Activated CD4-positive, CD25-positive, alpha-beta regulatory T cell treated with anti-CD3 and anti-CD28 coated beads, Interleukin-2, amount 50 U/mL, for 24 hours (primary cell): ENCODE measurements at regions not wholly inside any gene's neighbourhood (a gene's known extent, or its start where the extent isn't known, plus 50 kb on each side); places are given as distances from the start of the nearest gene placed in this dataset.
"Not testable (repeated sequence)": the region's sequence is repeated elsewhere in the genome, so short reads cannot be mapped to it uniquely, and the experiment has no call there.

Experiments used
- ATAC-seq, 2 donors: fragments of 150-1000 bp; cut with Tn5 transposase; one replicate each; pipeline ENCODE4 v1.10.0; 2021; ENCODE audit warnings: mild to moderate bottlenecking in 1 of 2, moderate library complexity in 1 of 2

- ATAC-seq, result no peak
Measured at GRCh38 chr13:106090001-106090400, 445.5 kb downstream of the EFNB2 start.

- ATAC-seq, result no peak
Measured at GRCh38 chr13:106089261-106089980, 446.0 kb downstream of the EFNB2 start.

GRCh38 chr13:106088085-106088484 is 447.4 kb downstream of the EFNB2 start:
- ATAC-seq, result no peak

- no peak for ATAC-seq
Measured at GRCh38 chr13:106087201-106087600, 448.3 kb downstream of the EFNB2 start.

- no peak for ATAC-seq
Measured at GRCh38 chr13:106083620-106084350, 451.7 kb downstream of the EFNB2 start.

GRCh38 chr13:106081221-106081620 is 454.2 kb downstream of the EFNB2 start:
- ATAC-seq, result not testable (repeated sequence)

GRCh38 chr13:106078191-106078590 is 457.3 kb downstream of the EFNB2 start:
- no peak for ATAC-seq

- no peak for ATAC-seq
Measured at GRCh38 chr13:106077017-106077416, 458.4 kb downstream of the EFNB2 start.

- no peak for ATAC-seq
Measured at GRCh38 chr13:106072014-106072413, 463.4 kb downstream of the EFNB2 start.

- ATAC-seq, result no peak
Measured at GRCh38 chr13:106063591-106064313, 471.7 kb downstream of the EFNB2 start.

- no peak for ATAC-seq
Measured at GRCh38 chr13:106061781-106062180, 473.7 kb downstream of the EFNB2 start.

GRCh38 chr13:106056851-106057250 is 478.6 kb downstream of the EFNB2 start:
- ATAC-seq, result no peak

- no peak for ATAC-seq
Measured at GRCh38 chr13:106052200-106052767, 483.2 kb downstream of the EFNB2 start.

GRCh38 chr13:106049171-106049570 is 486.3 kb downstream of the EFNB2 start:
- ATAC-seq, result no peak

GRCh38 chr13:106048386-106048785 is 487.1 kb downstream of the EFNB2 start:
- no peak for ATAC-seq

GRCh38 chr13:106047859-106048258 is 487.6 kb downstream of the EFNB2 start:
- ATAC-seq, result no peak

- no peak for ATAC-seq
Measured at GRCh38 chr13:106042996-106043581, 492.4 kb downstream of the EFNB2 start.

GRCh38 chr13:106041445-106041844 is 494.0 kb downstream of the EFNB2 start:
- no peak for ATAC-seq

- ATAC-seq, result no peak
Measured at GRCh38 chr13:106038752-106039151, 496.7 kb downstream of the EFNB2 start.

GRCh38 chr13:106036870-106037269 is 498.6 kb downstream of the EFNB2 start:
- ATAC-seq, result no peak

- ATAC-seq, result no peak
Measured at GRCh38 chr13:106034201-106034600, 501.3 kb downstream of the EFNB2 start.

GRCh38 chr13:106033659-106034058 is 501.8 kb downstream of the EFNB2 start:
- ATAC-seq, result no peak

GRCh38 chr13:106032441-106032840 is 503.0 kb downstream of the EFNB2 start:
- ATAC-seq, result no peak
